ENCODE measurements at regions not wholly inside any gene's neighbourhood (a gene's known extent, or its start where the extent isn't known, plus 50 kb on each side); places are given as distances from the start of the nearest gene placed in this dataset.
"Not testable (repeated sequence)": the region's sequence is repeated elsewhere in the genome, so short reads cannot be mapped to it uniquely, and the experiment has no call there.

DNA sequence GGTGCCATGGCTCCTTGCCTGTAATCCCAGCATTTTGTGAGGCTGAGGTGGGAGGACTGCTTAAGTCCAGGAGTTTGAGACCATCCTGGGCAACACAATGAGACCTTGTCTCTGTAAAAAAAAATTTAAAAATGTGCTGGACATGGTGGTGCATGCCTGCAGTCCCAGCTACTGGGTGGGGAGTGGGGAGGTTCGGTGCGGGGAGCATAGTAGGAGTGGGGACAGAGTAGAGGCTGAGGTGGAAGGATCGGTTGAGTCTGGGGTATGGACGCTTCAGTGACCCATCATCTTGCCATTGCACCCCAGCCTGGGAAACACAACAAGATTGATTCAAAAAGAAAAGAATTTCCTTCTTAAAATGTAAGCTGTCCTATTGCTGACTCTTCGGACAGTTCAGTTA is 1490.0 kb upstream of the GBE1 start:
- DNase-seq: no peak

DNA sequence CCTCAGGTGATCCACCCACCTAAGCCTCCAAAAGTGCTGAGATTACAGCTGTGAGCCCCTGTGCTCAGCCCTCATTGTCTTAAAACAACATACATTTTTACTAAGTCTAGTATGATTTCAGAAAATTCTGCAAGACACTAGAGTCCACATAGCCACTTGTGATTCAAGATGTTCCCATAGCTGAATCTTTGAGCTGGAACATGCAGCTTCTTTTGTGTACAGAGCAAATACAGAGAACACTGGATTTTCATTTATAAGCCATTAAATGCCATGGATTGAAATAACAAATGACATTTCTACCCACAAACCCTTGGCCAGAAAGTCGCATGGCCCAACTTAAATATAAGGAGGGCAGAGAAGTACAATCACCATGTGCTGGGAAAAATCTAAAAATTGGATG is 1489.2 kb upstream of the GBE1 start:
- DNase-seq: no peak

DNA sequence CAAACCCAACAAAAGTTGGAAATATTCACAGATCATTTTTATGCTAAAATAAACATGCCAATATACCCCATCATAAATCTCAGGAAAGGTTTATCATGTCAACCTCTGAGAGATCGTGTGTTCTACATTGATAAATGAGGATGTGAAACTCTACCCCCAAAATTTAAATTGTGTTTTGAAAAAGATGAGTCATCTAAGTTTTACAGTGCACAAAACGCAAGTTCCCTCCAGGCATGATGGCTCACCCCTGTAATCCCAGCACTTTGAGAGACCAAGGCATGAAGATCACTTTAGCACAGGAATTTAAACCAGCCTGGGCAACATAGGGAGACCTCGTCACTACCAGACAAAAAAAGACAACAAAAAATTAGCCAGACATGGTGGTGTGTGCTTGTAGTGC is 1487.0 kb upstream of the GBE1 start:
- DNase-seq: no peak

DNA sequence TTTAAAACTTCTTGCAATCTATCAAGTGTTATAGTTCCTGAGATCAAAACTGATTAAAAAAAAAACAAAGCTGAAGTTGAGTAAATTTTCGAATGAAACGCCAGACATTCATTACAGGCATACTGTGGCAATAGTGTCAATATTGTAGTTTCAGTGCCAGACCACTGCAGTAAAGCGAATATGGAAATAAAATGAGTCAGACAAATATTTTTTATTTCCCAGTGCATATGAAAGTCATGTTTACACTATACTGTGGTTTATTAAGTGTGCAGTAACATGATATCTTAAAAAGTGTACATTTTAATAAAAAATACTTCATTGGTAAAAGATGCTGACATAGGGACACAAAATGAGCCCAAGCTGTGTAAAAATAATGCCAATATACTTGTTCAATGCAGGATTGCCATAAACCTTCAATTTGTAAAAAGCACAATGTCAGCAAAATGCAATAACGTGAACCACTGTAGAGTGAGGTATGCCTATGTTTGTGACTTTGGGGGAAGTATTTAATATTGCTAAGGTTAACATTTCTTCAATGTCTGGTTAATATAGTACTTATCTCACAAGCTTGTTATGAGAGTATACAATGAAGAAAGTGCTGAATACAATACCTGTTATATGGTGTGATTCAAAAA is 1473.9 kb upstream of the GBE1 start:
- DNase-seq: no peak

DNA sequence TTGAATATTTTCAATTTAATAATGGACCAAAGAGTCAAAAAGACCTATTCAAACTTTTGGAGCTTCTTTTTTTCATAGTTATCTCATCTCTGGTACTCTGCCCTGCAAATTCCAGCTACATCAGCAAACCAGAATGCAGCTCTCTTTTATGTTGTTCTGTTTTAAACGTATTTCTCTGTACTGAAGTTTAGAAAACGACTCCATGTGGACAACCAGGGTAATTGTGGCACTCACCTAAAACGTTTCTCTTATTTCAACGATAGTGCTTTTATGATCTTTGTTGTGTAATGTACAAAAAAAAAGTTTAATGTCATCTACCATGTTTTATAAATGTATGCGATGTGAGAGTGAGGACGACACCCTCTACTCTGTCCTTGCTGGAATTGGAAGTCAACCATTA is 1472.3 kb upstream of the GBE1 start:
- no peak for DNase-seq

DNA sequence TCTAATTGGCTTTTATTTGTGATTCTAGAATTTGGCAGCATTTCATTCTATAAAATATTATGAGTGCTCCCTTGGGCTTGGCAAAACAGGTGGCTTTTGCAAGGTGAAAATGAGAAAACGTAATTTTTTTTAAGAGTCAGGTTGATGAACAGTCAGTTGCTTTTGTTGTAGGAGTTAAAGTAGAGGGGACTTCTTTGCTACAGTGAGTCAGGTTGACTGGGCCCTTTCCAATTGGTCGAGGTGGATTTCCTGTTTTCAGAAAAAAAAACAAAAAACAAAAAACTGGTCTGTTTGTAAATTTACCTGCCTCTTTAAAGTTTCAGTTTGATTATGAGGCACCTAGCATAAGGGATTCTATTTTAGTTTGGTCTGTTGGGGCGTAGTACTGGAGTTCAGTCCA is 1469.4 kb upstream of the GBE1 start:
- no peak for DNase-seq

DNA sequence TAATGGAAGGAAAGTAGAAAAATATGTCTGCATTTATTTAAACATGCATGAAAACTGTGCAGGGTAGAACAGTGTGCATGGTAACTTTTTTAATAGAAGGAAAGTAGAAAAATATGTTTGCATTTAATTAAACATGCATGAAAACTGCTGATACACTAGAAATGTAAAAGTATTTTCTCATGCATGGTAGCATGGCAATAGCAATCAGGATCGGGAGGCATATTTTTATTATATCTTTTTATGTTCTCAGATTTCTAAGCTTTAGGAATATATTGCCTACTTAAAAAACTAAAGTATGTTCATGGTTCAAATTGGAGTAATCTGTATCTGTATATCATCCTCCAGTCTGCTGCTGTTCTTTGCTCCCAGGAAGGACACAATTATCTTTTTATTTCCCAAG is 1468.9 kb upstream of the GBE1 start:
- no peak for DNase-seq

DNA sequence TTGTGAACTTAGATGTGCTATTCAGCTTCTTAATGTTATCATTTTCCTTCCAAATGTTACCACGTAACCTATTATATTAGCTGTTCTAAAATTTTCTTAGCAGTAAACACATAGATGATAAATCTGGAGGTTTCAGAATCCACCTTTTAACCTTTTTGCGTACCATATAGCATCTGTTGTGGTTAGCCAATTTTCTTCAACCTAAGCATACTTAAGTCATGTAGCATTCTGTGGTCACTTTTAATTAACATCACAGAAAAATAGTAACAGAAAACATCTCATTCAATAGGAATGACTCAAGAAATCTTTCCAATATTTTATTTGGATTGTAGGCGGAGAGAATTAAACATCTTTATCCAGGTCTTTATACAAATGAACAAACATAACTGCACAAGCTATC is 1465.3 kb upstream of the GBE1 start:
- DNase-seq: no peak

DNA sequence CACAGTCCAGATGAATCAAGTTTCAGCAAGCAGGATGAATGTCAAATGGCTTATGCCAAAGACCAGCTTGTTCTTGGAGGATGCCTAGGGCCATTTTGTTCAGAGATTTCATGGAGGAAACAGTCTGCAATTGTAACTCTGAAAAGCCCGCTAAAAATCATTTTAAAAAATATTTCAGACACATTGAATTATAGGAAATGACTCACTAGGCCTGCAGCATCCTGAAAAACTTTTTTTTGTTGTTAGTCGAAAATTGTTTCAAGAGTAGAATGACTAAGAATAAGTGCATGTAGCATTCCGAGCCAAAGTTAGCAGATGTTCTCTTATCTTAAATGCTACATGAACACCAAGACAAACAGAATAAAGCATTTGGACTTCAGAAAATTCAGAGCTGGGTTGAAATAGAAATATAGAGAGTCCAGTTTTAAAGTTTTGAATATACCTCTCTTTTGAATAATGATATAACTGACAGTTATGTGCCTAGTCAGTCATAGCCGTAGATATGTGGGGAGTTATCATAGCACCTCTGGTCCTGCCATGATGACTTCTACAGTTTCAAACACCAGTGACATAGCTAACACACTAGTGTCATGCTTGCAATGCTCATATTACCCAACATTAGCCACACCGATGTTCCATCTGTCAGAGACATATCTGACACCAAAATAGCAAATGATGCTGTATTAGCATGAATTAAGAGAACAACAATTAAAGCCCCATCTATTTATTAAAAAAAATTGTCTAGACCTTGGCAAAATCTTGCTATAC is 1462.8 kb upstream of the GBE1 start:
- no peak for DNase-seq

DNA sequence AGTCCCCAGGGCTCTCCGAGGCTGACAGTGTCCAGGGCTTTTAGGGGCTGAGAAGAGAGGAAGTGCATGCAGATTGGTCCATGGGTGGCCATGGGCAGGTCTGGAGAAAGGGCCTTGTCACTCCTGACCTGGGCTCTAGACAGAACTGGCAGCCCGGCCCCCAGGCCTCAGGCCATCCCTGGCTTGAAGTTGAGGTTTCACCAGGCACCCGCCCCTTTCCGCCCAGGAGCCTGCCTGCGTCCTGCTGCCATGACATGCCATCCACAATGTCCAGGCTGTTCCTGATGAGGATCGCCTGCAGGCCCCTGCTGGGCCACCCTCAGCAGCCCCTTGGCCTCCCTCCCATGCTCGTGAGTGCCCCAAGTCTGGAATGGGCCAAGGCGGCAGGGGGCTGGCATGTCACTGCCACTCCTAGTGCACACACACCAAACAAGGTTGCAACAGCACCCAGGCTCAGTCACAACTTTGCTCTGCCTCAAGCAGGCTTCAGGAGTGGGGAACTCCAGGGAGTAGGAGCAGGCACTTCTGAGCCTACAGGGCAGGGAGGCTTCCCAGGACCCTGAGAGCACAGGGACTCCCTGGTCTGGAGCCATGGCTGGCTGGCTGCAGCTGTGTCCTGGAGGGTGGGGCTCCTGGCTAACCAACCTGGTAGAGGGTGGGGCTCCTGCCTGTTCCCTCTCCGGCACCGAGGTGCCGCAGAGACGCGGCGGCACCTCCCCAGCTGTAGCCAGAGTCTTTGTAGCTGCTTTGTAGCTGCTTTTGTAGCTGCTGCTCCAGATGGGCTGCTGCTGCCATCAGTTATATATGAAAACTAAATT is 1457.1 kb upstream of the GBE1 start:
- DNase-seq: no peak

DNA sequence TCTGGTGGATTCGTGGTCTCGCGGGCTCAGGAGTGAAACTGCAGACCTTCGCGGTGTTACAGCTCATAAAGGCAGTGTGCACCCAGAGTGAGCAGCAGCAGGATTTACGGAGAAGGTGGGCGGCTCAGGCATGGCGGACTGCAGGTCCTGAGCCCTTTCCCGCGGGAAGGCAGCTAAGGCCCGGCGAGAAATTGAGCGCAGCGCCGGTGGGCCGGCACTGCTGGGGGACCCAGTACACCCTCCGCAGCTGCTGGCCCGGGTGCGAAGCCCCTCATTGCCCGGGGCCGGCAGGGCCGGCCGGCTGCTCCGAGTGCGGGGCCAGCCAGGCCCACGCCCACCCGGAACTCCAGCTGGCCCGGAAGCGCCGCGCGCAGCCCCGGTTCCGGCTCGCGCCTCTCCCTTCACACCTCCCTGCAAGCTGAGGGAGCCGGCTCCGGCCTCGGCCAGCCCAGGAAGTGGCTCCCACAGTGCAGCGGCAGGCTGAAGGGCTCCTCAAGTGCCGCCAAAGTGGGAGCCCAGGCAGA is 1456.2 kb upstream of the GBE1 start:
- not testable (repeated sequence) for DNase-seq

DNA sequence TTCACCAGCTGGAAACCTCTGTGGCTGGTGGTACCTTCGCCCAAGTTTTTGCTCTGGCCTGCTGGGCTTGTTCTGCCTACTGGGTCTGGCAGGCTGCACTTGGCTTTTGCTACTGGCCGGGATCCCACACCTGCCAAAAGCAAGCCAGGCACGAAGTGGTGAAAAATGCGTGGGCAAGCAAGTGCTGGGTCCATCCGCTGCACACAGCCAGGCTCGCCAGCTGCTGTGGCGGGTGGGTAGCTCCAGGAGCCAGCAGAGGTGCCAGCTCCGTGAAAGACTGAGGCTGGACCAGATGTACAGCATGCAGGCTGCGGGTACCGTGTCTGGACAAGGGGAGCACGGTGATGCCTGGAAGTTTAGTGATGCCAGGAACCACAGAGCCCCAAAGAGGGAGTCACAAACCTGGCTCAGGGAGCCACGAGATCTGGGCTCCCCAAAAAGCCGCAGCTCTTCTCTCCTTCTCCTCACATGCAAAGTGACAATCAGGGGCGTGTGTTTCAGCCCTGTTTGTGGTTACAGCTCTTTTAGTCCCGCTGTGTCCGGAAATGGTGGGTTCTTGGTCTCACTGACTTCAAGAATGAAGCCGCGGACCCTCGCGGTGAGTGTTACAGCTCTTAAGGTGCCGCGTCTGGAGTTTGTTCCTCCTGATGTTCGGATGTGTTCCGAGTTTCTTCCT is 1455.6 kb upstream of the GBE1 start:
- DNase-seq: no peak

DNA sequence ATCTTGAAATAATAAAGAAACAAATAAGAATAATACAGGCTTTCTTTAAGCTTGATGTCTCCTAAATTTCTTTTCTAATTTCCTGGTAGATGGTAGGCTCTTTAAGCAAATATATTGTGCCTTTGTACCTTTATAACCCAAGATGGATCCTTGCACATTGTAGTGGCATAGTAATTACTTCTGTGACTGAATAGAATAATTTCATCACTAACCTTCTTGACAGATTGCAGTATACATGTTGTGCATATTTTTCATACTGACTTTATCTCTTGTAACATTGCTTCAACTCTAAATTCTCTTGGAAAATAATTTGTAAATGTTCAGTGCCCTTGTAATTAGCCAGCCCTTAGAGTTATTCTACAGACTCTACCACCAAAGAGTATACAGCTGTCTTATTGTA is 1433.8 kb upstream of the GBE1 start:
- no peak for DNase-seq

DNA sequence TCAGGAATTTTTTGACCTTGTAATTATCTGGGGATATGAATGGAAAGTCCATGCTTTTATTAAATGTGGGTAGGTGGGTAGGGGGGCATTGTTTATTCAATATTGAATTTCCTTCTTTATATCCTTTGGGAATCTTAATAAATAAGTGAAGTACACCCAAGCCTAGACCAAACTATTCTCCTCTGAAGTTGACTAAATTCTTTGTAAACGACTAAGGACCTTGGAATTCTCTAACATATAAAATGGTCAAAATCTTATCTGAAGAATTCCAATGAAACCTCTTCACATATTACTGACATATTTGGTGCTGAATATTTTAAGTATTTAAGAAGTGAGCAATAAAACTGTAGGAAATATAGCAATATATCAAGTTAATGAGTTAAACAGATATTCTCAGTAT is 1432.1 kb upstream of the GBE1 start:
- DNase-seq: no peak

DNA sequence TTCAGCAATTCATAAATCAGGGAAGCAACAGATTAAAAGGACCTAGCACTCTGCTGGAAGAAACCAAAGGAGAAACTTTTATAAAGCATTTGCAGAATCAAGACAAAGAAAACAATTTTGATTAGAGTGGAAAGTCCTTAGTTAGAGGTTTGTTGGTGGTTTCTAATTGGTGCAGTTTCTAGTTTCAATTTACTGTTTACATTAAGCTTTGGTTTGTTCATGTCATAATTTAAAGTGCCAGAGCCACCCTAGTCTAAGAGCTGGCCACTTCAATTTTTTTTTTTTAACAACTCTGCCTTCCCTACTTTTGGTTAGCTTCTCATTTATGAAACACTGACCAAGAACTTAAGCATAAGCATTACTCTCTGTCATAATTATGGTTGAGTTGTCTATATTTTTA is 1428.2 kb upstream of the GBE1 start:
- DNase-seq: no peak

DNA sequence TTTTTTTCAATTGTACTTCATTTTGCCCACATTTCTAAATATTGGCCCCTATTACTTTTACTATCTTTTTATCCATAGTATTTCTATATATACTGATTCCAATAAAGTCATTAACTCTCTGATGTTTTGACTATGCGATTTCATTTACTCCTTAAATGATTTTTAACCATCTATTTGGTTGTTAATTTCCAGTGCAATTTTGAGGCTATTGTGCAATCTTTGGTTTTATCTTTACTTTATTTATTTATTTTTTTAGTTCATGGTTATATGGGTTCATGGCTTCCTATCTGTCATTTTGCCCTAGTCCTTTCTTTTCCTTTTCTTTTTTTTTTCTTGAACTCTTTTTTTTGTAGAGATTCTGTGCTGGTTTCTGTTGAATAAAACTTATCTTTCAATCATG is 1408.0 kb upstream of the GBE1 start:
- no peak for DNase-seq

DNA sequence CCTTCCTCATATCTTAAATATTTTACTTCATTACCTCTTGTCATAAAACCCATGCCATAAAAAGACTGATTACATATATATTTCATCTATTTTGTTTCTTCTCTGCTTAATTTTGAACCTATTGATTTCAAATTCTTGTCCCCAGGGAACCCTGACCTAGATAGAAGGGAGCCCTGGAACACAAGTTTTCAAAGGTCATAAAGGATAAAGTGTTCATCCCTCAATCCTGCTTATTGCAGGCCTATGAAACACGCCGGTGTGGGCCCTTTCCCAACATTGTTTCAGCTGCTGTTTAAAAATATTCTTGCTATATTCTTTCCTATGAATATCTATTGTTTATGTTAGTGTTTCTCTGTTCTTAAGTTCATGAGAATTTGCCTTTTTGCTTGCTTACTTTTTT is 1389.5 kb upstream of the GBE1 start:
- no peak for DNase-seq

DNA sequence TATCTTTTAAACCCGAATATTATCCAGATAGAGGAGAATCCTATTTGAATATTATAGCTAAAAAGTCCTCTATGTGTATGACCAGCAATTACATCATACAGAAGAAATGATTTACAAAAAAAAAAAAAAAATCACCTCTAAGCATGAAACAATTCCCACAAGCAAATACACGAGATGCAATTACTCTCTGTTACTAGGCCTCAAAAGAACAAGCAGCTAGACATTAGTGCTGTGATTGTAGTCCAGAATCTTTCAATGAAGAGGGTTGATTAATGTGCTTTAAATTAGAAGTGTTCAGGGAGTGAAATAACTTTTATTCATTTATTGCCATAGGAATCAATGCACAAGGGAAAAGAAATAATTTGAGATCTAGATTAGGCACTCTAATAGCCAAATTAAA is 1379.5 kb upstream of the GBE1 start:
- no peak for DNase-seq

DNA sequence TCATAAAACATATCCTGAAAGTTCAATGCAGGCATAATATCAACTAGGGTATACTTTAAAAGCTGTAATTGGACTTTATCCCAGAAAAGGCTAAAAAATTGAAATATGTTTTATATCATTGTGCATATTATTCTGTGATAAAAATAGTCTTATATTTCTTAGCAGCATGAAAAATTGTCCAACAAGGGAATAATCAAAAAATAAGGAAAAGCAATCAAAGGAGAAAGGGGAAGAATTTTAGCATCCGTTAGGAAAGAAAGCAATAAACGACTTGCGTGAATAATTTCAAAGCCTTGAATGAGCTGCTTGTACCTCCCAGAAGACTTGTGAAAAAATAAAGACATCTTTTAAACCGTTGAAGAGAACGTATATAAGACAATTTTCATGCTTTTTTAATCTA is 1369.8 kb upstream of the GBE1 start:
- DNase-seq: no peak

DNA sequence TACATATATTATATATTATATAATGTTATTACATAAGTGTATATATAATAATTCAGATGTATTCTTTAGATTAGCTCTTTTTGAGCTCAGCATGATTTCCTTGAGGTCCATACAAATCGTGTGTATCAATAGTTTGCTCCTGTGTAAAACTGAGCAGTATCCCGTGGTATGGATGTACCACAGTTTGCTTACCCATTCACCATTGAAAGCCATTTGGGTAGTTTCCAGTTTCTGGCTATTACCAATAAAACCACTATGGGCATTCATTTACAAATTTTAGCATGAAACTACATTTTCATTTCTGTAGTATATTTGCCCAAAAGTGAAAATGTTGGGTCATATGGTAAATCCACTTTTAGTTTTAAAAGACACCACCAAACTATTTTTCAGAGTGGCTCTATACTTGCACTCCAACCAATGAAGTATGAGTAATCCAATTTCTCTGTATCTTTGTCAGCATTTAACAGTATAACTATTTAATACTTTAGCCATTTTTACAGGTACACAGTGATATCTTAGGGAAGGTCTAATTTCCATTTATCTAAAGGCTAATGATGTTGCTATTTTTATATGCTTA is 1361.4 kb upstream of the GBE1 start:
- no peak for DNase-seq

DNA sequence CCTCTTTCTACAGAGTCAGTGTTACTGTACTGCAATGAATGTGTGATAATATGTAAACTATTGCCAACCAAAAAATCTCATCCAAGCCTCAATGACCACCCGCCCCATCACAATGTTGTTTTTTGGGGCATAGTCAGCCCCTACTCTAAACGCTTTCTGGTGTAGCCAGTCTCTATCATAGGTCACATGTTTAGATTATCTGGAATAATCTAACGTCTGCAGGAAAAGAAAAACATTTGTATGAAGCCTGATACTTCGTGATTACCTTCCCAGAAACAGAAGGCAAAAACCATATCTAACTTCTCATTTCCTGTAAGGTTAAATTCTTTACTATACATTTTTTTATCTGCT is 1331.8 kb upstream of the GBE1 start:
- no peak for DNase-seq

DNA sequence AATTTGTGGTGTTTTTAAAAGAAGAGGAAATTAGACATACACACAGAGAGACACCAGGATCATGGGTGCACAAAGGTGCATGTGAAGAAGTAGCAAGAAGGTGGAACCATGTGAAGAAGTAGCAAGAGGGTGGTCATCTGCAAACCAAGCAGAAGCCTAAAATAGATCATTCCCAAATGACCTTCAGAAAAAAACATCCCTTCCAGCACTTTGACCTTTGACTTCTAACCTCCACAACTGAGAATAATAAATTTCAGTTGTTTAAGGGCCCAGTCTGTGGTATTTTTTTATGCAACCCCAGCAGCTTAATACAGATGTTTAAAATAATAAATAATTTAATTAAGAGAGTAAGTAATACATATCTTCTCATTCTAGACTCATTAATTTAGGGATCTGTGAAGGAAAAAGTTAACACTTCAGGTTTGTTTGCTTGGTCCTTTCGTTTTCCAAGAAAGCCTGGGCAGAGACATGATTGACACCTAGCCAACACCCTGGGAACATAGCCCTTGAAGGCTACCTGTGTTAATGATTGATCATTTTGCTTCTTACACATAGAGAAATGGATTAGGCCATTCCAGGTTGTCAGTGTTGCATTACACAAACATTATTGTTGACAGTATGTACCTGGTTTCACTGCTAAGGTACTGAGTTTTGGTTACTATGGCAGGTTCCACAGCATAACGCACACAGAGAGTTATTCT is 1331.2 kb upstream of the GBE1 start:
- DNase-seq: no peak
